Esophagus muscularis mucosa (tissue), 4 donors: ENCODE measurements at regions not wholly inside any gene's neighbourhood (a gene's known extent, or its start where the extent isn't known, plus 50 kb on each side); places are given as distances from the start of the nearest gene placed in this dataset.

ENCODE experiments used
- EP300 ChIP-seq: sonication (generic); formaldehyde crosslinking; IDR thresholded peaks from one replicate; pipeline ENCODE4 v1.6.1; 2017; ENCODE audit warnings: antibody characterized with exemption
- POLR2A ChIP-seq: fragments of 450-650 bp; IDR thresholded peaks from one replicate; pipeline ENCODE4 v1.6.1; 2017; ENCODE audit warnings: antibody characterized with exemption, moderate library complexity, mild to moderate bottlenecking, low read depth
- POLR2AphosphoS5 ChIP-seq, 2 donors: sonication (generic); formaldehyde crosslinking; IDR thresholded peaks; one replicate each; pipeline ENCODE4 v1.6.1; 2017; ENCODE audit warnings: antibody characterized with exemption in 2 of 2
- TF ChIP-seq, protein P1 (sequence below), 3 experiments: fragments of 200-600 bp in 2 of 3; fragments of 450-650 bp in 1 of 3; sonication (generic) in 2 of 3; IDR thresholded peaks; one replicate each; pipeline ENCODE4 v1.5.1; 2017 to 2019; ENCODE audit warnings: antibody characterized with exemption in 3 of 3, mild to moderate bottlenecking in 2 of 3, moderate library complexity in 1 of 3

- TF ChIP-seq, protein P1, sequence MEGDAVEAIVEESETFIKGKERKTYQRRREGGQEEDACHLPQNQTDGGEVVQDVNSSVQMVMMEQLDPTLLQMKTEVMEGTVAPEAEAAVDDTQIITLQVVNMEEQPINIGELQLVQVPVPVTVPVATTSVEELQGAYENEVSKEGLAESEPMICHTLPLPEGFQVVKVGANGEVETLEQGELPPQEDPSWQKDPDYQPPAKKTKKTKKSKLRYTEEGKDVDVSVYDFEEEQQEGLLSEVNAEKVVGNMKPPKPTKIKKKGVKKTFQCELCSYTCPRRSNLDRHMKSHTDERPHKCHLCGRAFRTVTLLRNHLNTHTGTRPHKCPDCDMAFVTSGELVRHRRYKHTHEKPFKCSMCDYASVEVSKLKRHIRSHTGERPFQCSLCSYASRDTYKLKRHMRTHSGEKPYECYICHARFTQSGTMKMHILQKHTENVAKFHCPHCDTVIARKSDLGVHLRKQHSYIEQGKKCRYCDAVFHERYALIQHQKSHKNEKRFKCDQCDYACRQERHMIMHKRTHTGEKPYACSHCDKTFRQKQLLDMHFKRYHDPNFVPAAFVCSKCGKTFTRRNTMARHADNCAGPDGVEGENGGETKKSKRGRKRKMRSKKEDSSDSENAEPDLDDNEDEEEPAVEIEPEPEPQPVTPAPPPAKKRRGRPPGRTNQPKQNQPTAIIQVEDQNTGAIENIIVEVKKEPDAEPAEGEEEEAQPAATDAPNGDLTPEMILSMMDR (IDR thresholded peaks at IDR 0.05), result no peak
- TF ChIP-seq POLR2AphosphoS5 (IDR thresholded peaks at IDR 0.05), result no peak
- no peak for TF ChIP-seq POLR2A
- no peak for TF ChIP-seq EP300
Measured at GRCh38 chr20:4469910-4470309, 216.3 kb upstream of the PRNP start.
